Central memory CD8-positive, alpha-beta T cell (primary cell): ENCODE measurements at regions not wholly inside any gene's neighbourhood (a gene's known extent, or its start where the extent isn't known, plus 50 kb on each side); places are given as distances from the start of the nearest gene placed in this dataset.

Experiments used
- ATAC-seq: fragments of 150-1000 bp; cut with Tn5 transposase; replicated peaks from 2 replicates; pipeline ENCODE4 v1.10.0; 2022; ENCODE audit warnings: mild to moderate bottlenecking, moderate FRiP score, moderate number of reproducible peaks; ENCODE audit not compliant: poor library complexity, severe bottlenecking; ENCODE audit errors: extremely low read depth
- DNase-seq, 2 donors: peaks; one replicate each; pipeline ENCODE4 v3.0.0; 2021; ENCODE audit warnings: low spot score in 2 of 2
- H3K27ac Mint-ChIP-seq: one replicate; pipeline ENCODE4 v1.8.0; 2022; ENCODE audit warnings: low read depth, mild to moderate bottlenecking, moderate library complexity, mixed read lengths
- H3K27me3 Mint-ChIP-seq: one replicate; pipeline ENCODE4 v1.8.0; 2022; ENCODE audit warnings: mixed read lengths
- H3K36me3 Mint-ChIP-seq: one replicate; pipeline ENCODE4 v1.8.0; 2022; ENCODE audit warnings: mild to moderate bottlenecking, moderate library complexity, mixed read lengths; ENCODE audit not compliant: insufficient read depth
- H3K4me1 Mint-ChIP-seq: one replicate; pipeline ENCODE4 v1.8.0; 2022; ENCODE audit warnings: mixed read lengths
- H3K4me3 Mint-ChIP-seq: one replicate; pipeline ENCODE4 v1.8.0; 2022; ENCODE audit warnings: mild to moderate bottlenecking, moderate library complexity, mixed read lengths
- H3K9me3 Mint-ChIP-seq: one replicate; pipeline ENCODE4 v1.8.0; 2022; ENCODE audit warnings: mixed read lengths

DNA sequence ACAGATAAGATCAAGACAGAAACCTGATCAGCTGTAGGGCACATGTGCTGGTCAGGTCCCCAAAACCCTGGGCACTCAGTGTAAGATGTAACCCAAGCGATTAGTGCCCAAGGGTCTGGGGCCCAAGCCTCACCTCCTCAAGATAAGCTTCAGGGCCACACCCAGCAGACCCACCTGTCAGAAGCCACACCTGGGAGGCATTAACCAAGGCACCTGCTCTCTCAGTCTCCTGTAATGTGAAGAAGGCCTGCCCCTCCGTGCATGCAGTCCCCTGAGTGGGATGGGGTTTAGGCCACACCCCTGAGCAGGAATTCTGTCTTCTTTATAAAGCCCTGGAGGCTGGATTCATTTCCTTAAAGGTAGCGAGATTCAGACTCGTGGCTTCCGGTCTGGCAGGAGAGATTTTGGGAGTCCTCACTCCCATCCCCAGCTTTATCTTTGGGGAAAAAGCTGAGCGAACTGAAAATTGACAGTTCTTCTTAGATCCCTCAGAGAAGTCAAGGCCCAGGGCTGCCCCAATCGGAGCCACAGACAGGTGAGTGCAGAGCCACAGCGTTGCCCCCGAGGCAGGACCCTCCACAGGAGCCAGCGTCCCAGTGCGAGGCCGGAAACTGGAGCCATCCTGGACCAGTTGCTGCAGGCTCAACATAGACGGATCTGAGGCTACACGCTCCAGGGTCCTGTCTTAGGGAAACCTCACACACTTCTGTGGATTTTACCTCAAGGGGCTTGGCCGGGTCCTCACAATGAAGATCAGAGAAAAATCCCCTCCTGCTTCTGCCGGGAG is 357.6 kb upstream of the IRX4 start:
- no peaks in the 10 kb centered on the region for H3K4me1 Mint-ChIP-seq
- H3K9me3 Mint-ChIP-seq = no peaks in the 10 kb centered on the region
- DNase-seq = no peak
- peaks cover 16% of the 10 kb centered on the region for H3K27me3 Mint-ChIP-seq
- no peaks in the 10 kb centered on the region for H3K36me3 Mint-ChIP-seq
- H3K27ac Mint-ChIP-seq = no peak overlapping the region
- H3K4me3 Mint-ChIP-seq = no peak overlapping the region
- ATAC-seq = no peak

DNA sequence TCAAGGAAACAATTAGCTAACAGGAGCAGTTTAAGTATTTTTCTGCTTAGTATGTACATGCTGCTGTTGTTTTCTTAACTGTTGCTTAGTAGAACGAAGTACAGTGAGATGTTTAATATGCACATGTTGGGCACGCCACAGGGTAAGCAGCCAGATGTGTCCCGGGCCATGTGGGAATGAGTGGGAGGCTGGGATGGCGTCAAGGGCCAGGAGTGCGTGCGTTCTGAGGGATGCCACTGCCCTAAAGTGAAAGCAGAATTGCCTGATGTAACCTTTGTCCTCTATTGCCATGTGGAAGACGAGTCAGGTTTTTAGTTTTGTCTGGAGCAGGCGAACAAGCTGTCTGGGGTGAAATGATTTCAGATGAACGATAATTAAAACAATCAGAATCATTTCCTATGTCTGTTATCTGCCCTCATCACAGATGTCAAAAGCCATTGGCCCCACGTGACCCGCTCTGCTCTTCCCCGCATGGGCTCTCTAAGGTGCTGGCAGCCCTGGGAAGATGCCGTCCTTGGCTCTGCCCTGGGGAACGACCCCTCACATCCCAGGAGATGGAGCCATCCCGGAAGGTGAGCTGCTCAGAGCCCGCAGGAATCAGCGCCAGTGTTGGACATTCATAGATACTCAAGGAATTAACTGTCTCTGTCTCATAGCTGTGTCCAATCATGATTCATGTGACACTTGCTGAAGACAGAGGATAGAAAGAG is 356.6 kb upstream of the IRX4 start:
- Mint-ChIP-seq H3K4me3 (no peak overlapping the region), H3K27me3 (peaks cover 26% of the 10 kb centered on the region), H3K4me1 (no peaks in the 10 kb centered on the region), H3K36me3 (no peaks in the 10 kb centered on the region), H3K27ac (no peak overlapping the region), H3K9me3 (peaks cover 7% of the 10 kb centered on the region)
- ATAC-seq (no peak), DNase-seq (no peak)

DNA sequence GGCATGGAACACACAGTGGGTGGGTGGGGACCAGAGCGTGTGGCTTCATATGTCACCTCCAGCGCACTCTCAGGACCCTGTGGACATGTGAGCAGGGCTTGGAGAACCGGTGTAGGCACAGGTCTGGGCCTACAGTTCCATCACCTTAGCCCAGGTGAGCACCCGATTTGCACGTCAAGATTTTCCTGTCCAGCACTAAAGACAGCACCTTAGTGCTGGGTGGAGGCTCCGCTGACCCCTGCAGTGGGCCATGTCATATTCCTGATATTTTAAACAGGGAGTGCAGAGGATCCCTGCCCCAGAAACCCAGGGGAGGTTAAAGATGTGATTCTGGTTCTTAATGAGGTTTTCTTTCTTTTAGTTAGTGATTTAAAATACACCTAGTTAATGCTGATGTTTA is 356.0 kb upstream of the IRX4 start:
- Mint-ChIP-seq H3K27me3 (peaks cover 32% of the 10 kb centered on the region), H3K36me3 (no peaks in the 10 kb centered on the region), H3K27ac (no peak overlapping the region), H3K9me3 (peaks cover 9% of the 10 kb centered on the region), H3K4me1 (no peaks in the 10 kb centered on the region), H3K4me3 (no peak overlapping the region)
- DNase-seq = no peak
- no peak for ATAC-seq

DNA sequence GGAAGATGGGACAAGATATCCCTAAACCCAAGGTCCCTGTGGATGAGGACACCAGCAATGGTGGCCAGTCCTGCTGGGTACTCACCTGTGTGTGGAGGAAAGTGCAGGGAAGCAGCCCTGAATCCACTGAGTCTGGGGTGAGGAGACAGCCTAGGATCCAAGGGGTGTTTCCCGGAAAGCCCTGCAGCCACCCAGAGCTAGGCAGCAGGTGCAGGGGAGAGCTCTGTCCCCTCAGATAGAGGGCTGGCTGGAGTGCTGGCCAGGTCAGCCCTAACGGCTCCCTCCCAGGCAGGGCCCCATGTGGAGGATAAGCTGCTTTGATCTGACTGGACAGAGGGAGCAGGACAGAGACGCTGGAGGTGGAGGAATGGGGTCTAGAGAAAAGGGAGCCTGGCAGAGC is 344.7 kb upstream of the IRX4 start:
- Mint-ChIP-seq H3K27me3 (peaks cover 20% of the 10 kb centered on the region), H3K36me3 (peaks cover 2% of the 10 kb centered on the region), H3K4me1 (no peaks in the 10 kb centered on the region), H3K4me3 (no peak overlapping the region), H3K9me3 (no peaks in the 10 kb centered on the region), H3K27ac (no peak overlapping the region)
- ATAC-seq (no peak), DNase-seq (no peak)

DNA sequence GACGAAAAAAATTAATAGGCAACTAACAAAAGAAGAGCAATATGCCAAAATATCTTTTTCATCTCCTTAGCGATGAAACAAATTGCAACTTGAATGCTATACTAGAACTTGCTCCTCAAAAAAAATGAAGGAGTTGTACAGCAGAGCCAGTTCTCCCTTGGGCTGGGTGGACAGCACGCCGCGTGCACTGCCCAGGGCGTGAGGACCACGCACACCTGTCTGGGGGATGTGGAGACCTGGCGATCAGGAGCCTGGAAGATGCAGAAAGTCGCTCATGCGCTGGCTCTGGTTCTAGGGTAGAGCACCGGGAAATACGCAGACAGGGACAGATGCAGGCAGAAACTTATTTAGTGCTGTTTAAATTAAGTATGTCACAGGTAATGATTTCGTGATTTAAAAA is 342.0 kb upstream of the IRX4 start:
- ATAC-seq = no peak
- Mint-ChIP-seq H3K36me3 (peaks cover 2% of the 10 kb centered on the region), H3K9me3 (no peaks in the 10 kb centered on the region), H3K27ac (no peak overlapping the region), H3K4me1 (no peaks in the 10 kb centered on the region), H3K4me3 (no peak overlapping the region), H3K27me3 (peaks cover 7% of the 10 kb centered on the region)
- DNase-seq = no peak

DNA sequence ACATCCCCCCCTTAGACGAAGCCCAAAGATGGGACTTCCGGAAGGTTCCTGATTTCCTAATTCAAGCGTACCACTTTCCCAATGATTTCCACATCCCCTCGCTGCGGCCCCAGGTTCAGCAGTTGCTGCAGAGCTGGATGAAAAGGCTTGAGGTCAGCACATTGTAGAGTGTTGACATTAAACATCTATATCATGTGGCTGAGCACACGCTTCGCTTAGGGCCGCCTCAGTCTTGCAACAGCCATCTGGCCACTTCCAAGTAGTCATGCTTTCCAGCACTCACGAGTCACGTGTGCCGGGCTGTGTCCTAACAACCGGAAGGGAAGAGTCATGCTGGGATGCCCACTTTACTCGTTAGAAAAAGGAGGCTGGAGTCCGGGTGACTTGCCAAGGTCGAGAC is 340.6 kb upstream of the IRX4 start:
- H3K4me1 Mint-ChIP-seq = no peaks in the 10 kb centered on the region
- H3K27me3 Mint-ChIP-seq = peaks cover 7% of the 10 kb centered on the region
- no peak for DNase-seq
- H3K4me3 Mint-ChIP-seq = no peak overlapping the region
- no peak overlapping the region for H3K27ac Mint-ChIP-seq
- no peak for ATAC-seq
- peaks cover 2% of the 10 kb centered on the region for H3K36me3 Mint-ChIP-seq
- no peaks in the 10 kb centered on the region for H3K9me3 Mint-ChIP-seq

DNA sequence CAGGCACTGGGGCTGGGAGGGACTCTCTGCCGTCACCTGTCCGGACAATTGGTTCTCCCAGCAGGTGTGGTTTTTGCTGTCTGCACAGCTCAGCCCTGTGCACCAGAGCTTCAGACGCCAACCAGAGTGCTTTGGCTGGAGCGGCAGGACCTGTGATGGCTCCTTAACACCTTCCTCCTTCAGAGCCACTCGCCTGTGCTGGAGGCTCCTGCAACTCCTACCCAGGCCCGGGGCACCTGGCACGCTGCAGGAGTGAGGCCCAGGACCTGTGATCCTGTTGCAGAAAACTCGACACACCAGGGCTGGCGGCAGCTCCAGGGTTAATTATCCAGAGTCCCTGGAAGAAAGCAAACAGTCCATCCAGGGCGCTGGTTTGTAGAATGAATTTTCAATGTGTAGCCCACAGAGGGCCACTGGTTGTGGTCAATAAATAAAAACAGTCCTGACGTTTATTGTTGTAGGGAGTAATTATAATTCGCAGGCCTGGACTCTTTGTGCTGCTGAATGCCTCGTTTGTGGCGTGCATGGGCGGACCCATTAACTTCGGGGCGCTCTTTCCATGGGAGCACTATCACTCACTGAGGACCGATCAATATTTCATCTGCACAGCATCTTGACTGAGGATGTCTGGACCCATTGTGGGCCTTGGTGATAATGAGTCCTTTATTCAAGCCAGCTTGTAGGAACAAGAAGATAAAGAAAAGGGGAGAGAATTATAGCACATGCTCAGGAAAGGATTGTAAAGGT is 339.7 kb upstream of the IRX4 start:
- H3K27me3 Mint-ChIP-seq = peaks cover 7% of the 10 kb centered on the region
- DNase-seq (no peak), ATAC-seq (no peak)
- no peak overlapping the region for H3K27ac Mint-ChIP-seq
- no peaks in the 10 kb centered on the region for H3K9me3 Mint-ChIP-seq
- no peak overlapping the region for H3K4me3 Mint-ChIP-seq
- peaks cover 2% of the 10 kb centered on the region for H3K36me3 Mint-ChIP-seq
- H3K4me1 Mint-ChIP-seq = no peaks in the 10 kb centered on the region

DNA sequence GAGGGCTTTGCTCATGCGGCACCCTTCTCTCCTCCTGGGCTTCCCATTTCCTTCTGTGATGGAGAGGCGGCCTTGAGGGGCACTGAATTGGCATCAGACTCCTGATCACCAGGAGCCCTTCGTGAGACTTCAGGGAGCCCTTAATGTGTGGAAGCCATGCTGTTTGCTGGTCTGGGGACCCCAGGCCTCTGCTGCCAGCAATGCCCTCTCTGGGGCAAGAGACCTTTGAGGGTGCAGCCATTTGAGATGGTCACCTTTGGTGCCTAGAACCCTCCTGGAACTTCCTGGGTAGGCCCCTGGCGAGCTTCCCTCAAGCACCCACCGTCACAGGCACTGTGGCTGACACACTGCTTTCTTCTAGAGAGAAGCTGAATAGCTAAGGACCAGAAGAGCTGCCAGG is 338.7 kb upstream of the IRX4 start:
- Mint-ChIP-seq H3K4me1 (no peaks in the 10 kb centered on the region), H3K4me3 (no peak overlapping the region), H3K36me3 (peaks cover 2% of the 10 kb centered on the region), H3K27me3 (peaks cover 7% of the 10 kb centered on the region), H3K27ac (no peak overlapping the region), H3K9me3 (no peaks in the 10 kb centered on the region)
- no peak for ATAC-seq
- DNase-seq = no peak

DNA sequence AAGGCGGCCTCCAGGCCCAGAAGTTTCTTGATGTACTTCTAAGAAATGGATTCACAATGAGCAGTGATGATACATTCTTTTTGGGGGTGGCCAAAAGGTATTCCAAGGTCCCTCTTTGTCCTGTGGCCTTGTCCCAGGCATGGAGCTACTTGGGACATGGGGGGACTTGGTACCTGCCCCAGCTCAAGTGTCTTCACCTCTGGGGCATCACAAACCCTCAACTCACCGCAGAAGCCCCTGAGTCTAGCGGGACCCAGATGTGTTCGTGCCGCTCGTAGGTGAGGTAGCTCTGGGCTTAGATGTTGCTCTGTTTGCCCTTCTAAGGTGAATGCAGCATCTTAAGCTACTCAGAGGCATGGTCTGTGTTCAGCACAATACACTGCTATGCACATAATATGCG is 338.0 kb upstream of the IRX4 start:
- no peaks in the 10 kb centered on the region for H3K4me1 Mint-ChIP-seq
- no peak overlapping the region for H3K4me3 Mint-ChIP-seq
- peaks cover 7% of the 10 kb centered on the region for H3K27me3 Mint-ChIP-seq
- H3K27ac Mint-ChIP-seq = no peak overlapping the region
- no peak for DNase-seq
- no peak for ATAC-seq
- H3K36me3 Mint-ChIP-seq = peaks cover 2% of the 10 kb centered on the region
- H3K9me3 Mint-ChIP-seq = no peaks in the 10 kb centered on the region

DNA sequence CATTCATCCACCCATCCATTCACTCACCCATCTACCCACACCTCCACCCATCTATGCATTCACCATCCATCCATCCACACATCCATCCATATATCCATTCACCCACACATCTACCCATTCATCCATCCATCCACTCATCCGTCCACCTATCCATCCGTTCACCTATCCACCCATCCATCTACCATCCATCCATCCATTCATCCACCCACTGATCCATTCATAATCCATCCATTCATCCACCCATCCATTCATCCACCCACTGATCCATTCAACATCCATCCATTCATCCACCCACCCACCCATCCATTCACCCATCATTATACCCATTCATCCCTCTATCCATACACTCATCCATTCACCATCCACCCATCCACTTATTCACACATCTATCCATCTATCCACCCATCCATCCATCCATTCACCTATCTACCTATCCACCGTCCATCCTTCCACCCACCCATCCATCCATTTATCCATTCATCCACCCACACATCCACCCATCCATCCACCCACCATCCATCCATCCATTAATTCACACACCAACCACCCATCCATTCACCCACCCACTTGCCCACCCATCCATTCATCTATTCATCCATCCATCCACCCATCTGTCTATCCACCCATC is 336.5 kb upstream of the IRX4 start:
- Mint-ChIP-seq H3K4me3 (no peak overlapping the region), H3K9me3 (no peaks in the 10 kb centered on the region), H3K36me3 (peaks cover 2% of the 10 kb centered on the region), H3K27ac (no peak overlapping the region), H3K4me1 (no peaks in the 10 kb centered on the region), H3K27me3 (peaks cover 5% of the 10 kb centered on the region)
- DNase-seq = no peak
- ATAC-seq = no peak

DNA sequence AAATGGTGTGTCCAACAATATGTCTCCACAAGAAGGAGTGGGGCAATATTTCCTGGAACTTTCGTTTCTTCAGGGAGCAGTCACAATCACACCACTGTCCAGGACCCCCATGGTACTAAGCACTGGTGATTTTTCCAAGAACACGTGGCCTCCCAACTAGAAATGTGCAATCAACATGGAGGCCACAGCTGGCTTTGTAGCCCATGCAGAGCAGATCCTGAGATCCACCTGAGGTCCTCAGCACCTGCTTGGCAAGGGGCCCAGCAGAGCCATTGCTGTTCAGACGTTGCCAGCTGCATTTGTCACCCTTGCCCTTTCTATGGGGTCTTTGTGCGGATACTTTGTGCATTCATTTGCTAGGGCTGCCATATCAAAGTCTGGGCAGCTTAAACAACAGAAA is 334.5 kb upstream of the IRX4 start:
- no peak overlapping the region for H3K4me3 Mint-ChIP-seq
- H3K36me3 Mint-ChIP-seq = no peaks in the 10 kb centered on the region
- no peaks in the 10 kb centered on the region for H3K9me3 Mint-ChIP-seq
- no peaks in the 10 kb centered on the region for H3K27me3 Mint-ChIP-seq
- H3K4me1 Mint-ChIP-seq = no peaks in the 10 kb centered on the region
- H3K27ac Mint-ChIP-seq = no peak overlapping the region
- DNase-seq (no peak), ATAC-seq (no peak)

DNA sequence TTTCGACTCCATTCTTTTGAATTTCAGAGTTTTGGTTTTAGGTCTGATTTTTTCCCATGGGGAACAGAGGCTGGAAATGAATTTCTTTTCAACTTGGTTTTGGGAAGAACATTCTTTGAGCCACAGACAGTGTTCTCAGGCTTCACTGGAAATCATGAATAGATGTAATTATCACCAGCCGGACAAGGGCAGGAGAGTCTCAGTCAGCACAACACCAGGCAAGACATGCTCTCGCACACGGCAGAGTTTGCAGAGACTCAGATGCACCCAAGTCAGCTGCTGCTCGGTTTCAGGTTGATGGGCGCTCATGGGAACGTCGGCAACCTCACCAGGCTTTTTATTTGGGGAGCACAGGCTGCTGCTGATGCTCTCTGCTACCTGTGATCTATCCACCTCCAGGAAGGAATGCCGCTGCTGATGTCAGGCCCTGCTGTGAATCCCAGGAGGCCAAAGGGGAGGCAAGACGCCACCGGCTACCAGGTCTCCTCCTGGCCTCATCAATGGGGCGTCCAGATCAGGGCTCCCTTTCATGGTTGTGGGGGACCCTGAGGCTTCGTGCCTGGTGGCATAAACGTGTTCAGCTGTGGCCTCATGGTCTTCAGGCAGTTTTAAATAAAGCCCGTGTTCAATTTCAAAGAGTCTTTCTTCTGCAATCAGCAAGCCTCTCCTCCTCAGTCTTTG is 332.3 kb upstream of the IRX4 start:
- Mint-ChIP-seq H3K27me3 (no peaks in the 10 kb centered on the region), H3K4me1 (no peaks in the 10 kb centered on the region), H3K27ac (no peak overlapping the region), H3K36me3 (no peaks in the 10 kb centered on the region), H3K9me3 (no peaks in the 10 kb centered on the region), H3K4me3 (no peak overlapping the region)
- DNase-seq (no peak), ATAC-seq (no peak)
